MV-4-11 (cell line): ENCODE measurements at regions not wholly inside any gene's neighbourhood (a gene's known extent, or its start where the extent isn't known, plus 50 kb on each side); places are given as distances from the start of the nearest gene placed in this dataset.
A peak's percentile ranks its signal among the peaks of the same experiment; 100 is the strongest.
"Not testable (repeated sequence)": the region's sequence is repeated elsewhere in the genome, so short reads cannot be mapped to it uniquely, and the experiment has no call there.

ENCODE experiments used
- DNase-seq: peaks from one replicate; lab custom pipeline; 2025; lab: John Stamatoyannopoulos, UW

GRCh38 chr18:78508228-78508824, 471.3 kb upstream of the SALL3 start:
- DNase-seq, result not testable (repeated sequence)

- no peak for DNase-seq
Measured at GRCh38 chr18:78510091-78510490, 469.5 kb upstream of the SALL3 start.

GRCh38 chr18:78510636-78511035, 469.0 kb upstream of the SALL3 start:
- no peak for DNase-seq

- DNase-seq, result no peak
Measured at GRCh38 chr18:78511666-78512601, 467.7 kb upstream of the SALL3 start.

DNA sequence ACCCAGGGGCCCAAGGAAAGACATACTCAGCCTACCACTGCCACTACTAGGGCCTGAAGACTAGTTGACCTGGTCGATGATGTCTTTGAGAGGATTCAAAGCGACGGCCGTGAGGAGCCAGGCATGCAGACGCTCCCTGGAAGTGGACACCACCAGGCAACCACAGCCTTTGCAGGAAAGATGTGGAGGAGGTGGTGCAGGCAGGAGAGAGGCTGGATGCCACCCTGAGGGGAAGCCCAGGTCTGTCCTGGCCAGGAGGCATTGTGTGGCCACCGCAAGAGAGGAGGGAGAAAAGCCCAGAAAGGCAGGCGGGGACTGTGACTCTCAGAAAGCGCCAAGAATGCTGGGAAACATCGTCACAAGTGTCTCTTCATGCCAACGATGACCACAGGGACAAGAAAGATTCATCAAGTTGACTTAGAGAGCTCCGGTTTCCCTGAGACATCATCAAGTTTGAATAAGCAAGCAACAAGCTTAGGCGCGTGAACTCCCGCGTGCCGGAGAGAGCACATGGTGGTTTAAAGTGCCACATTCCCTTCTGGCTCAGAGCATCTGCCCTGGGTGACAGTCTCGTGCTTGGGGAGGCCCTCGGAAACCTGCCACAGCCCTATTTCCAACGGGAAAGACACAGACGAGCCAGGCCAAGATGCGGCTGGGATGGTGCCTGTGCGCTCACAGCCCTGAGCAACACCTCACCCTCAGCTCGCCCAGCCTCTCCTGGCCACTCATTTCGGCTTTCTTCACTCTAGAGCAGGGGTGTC, 464.5 kb upstream of the SALL3 start:
- no peak for DNase-seq

- no peak for DNase-seq
Measured at GRCh38 chr18:78517328-78517727, 462.3 kb upstream of the SALL3 start.

- no peak for DNase-seq
Measured at GRCh38 chr18:78517973-78518372, 461.6 kb upstream of the SALL3 start.

DNA sequence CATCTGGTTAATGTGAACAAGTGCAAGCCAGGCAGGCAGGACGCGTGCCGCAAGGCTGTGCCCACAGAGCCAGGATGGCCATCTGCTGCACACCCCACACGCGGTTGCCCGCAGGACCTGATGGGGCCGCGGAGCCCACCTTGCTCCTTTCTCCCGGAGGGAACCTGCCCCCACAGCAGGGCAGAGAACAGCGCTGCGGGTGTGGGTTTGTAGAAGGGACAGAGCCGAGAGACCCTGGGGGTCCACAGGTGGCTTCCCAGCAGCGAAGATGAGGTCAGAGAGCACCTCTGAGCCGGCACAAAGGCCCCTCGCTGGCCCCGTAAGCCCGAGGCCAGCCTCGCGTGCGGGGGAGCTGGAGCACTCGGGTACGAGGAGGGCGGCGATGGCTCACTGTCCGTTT, 460.8 kb upstream of the SALL3 start:
- no peak for DNase-seq

- no peak for DNase-seq
Measured at GRCh38 chr18:78519394-78520062, 460.1 kb upstream of the SALL3 start.

DNA sequence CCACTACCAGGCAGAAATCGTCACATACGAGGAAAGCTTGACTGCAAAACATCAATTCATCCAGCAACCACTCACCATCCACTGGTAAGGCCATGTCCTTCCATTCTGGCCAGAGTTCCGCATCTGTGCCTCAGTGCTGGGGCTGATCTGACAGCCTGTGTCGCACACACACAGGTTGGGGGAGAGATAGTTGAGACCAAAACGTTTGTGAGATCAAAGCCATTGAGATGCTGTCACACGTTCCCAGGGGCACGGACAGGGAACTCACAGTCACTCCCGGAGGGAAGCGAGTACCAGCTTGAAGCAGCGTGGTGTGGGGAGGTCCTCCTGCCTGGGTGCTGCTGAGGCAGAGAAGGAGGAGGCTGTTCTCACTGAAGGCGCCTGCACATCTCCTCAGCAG, 458.5 kb upstream of the SALL3 start:
- no peak for DNase-seq

- DNase-seq, result no peak
Measured at GRCh38 chr18:78521744-78522143, 457.9 kb upstream of the SALL3 start.

GRCh38 chr18:78522507-78522906, 457.1 kb upstream of the SALL3 start:
- DNase-seq, result no peak

GRCh38 chr18:78523850-78524249, 455.8 kb upstream of the SALL3 start:
- DNase-seq, result no peak

DNA sequence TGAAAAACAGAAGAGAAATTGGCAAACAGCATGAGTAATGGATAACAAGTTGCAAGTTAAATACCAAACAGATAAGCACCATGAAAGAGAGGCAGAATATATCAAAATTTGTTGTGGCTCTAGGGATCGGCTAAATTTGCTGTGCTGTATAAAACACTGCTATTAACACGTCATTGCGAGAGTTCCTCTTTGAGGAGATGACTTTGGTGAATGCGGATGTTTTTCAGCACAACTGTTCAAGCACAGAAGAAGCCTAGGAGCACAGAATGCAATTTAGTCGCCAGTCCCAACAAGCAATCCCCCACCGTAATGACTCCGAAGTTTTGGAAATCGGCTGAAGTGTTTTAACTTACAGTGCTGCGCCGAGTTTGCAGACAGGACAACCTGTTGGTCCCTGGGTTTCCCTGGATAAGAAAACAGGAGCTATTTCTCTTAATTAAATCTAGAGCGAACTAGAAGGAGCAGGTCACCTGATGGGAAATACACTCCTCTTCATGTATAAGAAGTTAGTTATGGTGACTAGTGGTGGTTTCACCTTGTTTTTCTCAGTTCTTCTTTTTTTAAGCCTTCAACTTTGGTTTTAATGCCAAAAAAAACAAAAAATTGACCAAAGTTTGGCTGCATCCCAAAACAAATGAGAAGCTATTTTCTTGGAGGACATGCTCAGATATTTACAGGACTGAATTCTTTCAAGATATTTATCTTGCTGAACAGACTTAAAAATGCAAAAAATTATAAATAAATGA, 454.1 kb upstream of the SALL3 start:
- DNase-seq, result peak; percentile 26

GRCh38 chr18:78526275-78526674, 453.3 kb upstream of the SALL3 start:
- DNase-seq, result no peak

- DNase-seq, result no peak
Measured at GRCh38 chr18:78526923-78527711, 452.5 kb upstream of the SALL3 start.

DNA sequence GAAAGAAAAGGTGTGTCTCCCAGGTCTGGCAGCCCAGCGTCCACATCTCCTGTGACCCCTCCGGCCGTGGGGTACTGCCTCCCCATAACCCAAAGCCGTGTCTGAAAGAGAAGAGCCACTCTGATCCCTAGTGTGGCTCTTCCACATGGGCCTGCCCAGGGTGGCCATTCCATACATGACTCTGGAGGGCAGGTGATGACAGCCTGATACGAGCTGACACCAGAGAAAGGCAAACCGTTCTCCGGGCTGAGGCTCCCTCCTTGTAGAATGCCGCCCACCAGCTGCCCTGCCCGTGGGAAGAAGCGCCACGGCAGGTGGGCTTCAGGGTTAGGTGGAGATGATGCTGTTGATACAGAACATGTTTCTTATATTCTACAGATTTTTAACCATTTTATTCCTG, 451.6 kb upstream of the SALL3 start:
- DNase-seq, result no peak

GRCh38 chr18:78528411-78529258, 451.0 kb upstream of the SALL3 start:
- no peak for DNase-seq

DNA sequence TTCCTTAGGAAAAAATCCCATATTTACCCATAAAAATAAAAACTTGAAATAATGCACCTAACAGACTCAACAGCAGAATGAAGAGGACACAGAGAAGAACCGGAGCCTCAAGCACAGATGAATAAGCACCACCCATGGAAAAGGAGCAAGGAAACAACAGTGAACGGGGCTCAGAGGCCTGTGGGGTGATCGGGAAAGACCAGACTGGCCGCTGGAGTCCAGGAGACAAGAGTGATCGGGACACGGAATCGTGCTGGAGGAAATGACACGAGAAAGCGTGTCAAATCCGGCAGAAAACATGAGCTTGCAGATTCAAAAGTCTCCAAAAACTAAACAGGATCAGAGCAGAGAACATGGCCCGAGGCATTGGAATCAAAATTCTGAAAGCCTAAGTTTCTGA, 448.0 kb upstream of the SALL3 start:
- no peak for DNase-seq
